ENCODE measurements at regions not wholly inside any gene's neighbourhood (a gene's known extent, or its start where the extent isn't known, plus 50 kb on each side); places are given as distances from the start of the nearest gene placed in this dataset.

- no peak for TF ChIP-seq ZNF512 (tag; IDR thresholded peaks at IDR 0.05)
- no peak for TF ChIP-seq CBFA2T3 (IDR thresholded peaks at IDR 0.05)
- no peak for TF ChIP-seq MYC (IDR thresholded peaks at IDR 0.05; ENCODE audit: low read depth, low read length)
- no peak for TF ChIP-seq MYC (CRISPR knock-in tag; IDR thresholded peaks at IDR 0.05; ENCODE audit: borderline replicate concordance, low read depth)
- TF ChIP-seq ARHGAP35 (IDR thresholded peaks at IDR 0.05; ENCODE audit: partially characterized antibody), result no peak
- no peak for TF ChIP-seq GMEB1 (CRISPR knock-in tag; IDR thresholded peaks at IDR 0.05)
- TF ChIP-seq NCOR1 (IDR thresholded peaks at IDR 0.05), result no peak
These were observed 560.4 kb downstream of the NUP35 start (continued) for GRCh38 chr2:183684686-183685085.

GRCh38 chr2:183696028-183696427 lies 571.8 kb downstream of the NUP35 start:
- Histone ChIP-seq H4K20me1 (replicated peaks; ENCODE audit: control insufficient read depth, insufficient read depth, low read length) (no peaks in the 10 kb centered on the region), H3K9me3 (replicated peaks; ENCODE audit: control insufficient read depth, insufficient read depth, low read depth, low read length) (no peaks in the 10 kb centered on the region; the same call in 1 of the 2 replicates), H2AFZ (ENCODE audit: low read depth, low read length) (no peak overlapping the region), H3K9ac (ENCODE audit: insufficient read depth in 1 of 2, low read depth in 2 of 2, low read length in 2 of 2) (no peak overlapping the region), H3K4me1 (replicated peaks in 1 of 2; ENCODE audit: control insufficient read depth in 2 of 2, insufficient read depth in 2 of 2, low read length in 2 of 2) (no peaks in the 10 kb centered on the region), H3K79me2 (ENCODE audit: control insufficient read depth, insufficient read depth, low read length) (no peaks in the 10 kb centered on the region), H3K9me1 (ENCODE audit: control insufficient read depth, insufficient read depth, low read length) (no peaks in the 10 kb centered on the region), H3K27me3 (ENCODE audit: control insufficient read depth in 2 of 2, insufficient read depth in 2 of 2, low read length in 2 of 2) (no peaks in the 10 kb centered on the region), H3K4me3 (no peak overlapping the region), H3K36me3 (ENCODE audit: control insufficient read depth, insufficient read depth, low read length) (no peaks in the 10 kb centered on the region), H3K4me2 (ENCODE audit: insufficient read depth, low read length) (no peak overlapping the region), H3K27ac (ENCODE audit: extremely low read depth, low read depth, low read length) (no peak overlapping the region)
- FAIRE-seq, result no peak
- CTCF ChIA-PET (ENCODE audit: low intra/inter-chr PET ratio), result no interaction called here
- no peak for DNase-seq (ENCODE audit: extremely low read depth in 1 of 4, low spot score in 3 of 4)
- intact Hi-C loops (cut with micrococcal nuclease), result no loop called here
- in situ Hi-C loops (cut with MboI), result no loop called here
- no peak for ATAC-seq
- no TSS peak for BruUV-seq (replicated peaks)
- POLR2A ChIA-PET, result no interaction called here
- WGBS (ENCODE audit: insufficient coverage, low coverage, missing lambda C conversion rate), result 1% methylated on average over 4 of the region's 4 CpGs
- TF ChIP-seq LEF1 (IDR thresholded peaks at IDR 0.05) (no peak), ARID2 (IDR thresholded peaks at IDR 0.05) (no peak), ZNF3 (CRISPR knock-in tag; IDR thresholded peaks at IDR 0.05) (no peak), HDAC1 (IDR thresholded peaks at IDR 0.05) (no peak), MXD1 (CRISPR knock-in tag; IDR thresholded peaks at IDR 0.05; ENCODE audit: borderline replicate concordance, poor library complexity, severe bottlenecking) (no peak), BCLAF1 (IDR thresholded peaks at IDR 0.05; ENCODE audit: borderline replicate concordance in 1 of 2, control insufficient read depth in 1 of 2, low read depth in 2 of 2, low read length in 1 of 2) (no peak), ZNF24 (IDR thresholded peaks at IDR 0.05) (no peak), SLC30A9 (CRISPR knock-in tag; IDR thresholded peaks at IDR 0.05) (no peak), PCBP2 (IDR thresholded peaks at IDR 0.05; ENCODE audit: low read depth, low read length, poor library complexity, severe bottlenecking) (no peak), BRD9 (IDR thresholded peaks at IDR 0.05; ENCODE audit: low read depth, partially characterized antibody) (no peak)
